HG03280 (cell line): ENCODE measurements at regions not wholly inside any gene's neighbourhood (a gene's known extent, or its start where the extent isn't known, plus 50 kb on each side); places are given as distances from the start of the nearest gene placed in this dataset.

ENCODE experiments used
- ATAC-seq: cut with Tn5 transposase; IDR thresholded peaks from one replicate; pipeline ENCODE4 v1.9.1; 2021; ENCODE audit warnings: mild to moderate bottlenecking, moderate library complexity; ENCODE audit not compliant: unreplicated experiment

GRCh38 chr2:19725392-19725791 is 176.4 kb downstream of the TTC32 start:
- ATAC-seq = no peak

DNA sequence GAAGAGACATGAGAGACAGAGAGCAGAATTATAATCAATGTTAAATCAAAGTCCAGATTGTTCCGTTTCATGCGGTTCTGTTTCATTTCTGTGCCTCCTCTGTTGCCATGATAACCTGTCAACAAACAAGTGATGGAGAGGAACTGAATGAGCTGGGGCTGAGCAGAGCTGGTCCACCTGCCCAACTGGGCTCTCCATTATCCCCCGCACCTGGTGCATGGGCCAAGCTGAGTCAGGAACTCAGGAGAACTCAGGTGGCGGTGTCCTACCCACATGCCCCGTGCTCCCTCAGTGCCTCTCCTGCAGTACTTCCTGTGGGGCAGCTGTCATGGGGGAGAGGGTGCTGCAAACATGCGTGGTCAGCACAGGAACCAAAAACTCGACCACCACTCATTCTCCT is 178.8 kb downstream of the TTC32 start:
- no peak for ATAC-seq

DNA sequence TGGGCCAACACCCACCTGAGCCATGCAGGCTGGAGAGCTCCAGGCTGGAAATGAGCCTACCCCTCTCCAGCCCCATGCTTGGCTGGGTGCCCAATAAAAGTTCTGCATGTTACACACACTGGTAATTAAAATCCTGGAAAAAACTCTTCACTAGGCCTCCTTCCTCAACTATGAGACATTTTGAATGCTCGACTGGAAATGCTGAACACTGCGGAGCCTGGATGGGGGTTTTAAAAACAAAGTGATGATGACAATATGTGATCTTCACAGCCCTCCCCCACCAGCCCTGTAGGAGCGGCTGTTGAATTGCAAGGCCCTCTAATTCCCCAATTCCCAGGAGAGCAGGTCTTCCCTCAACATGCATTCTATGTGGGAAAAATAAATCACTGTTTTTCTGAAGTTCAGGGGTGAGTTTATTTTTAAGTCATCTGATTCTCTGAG is 179.2 kb downstream of the TTC32 start:
- ATAC-seq = no peak

DNA sequence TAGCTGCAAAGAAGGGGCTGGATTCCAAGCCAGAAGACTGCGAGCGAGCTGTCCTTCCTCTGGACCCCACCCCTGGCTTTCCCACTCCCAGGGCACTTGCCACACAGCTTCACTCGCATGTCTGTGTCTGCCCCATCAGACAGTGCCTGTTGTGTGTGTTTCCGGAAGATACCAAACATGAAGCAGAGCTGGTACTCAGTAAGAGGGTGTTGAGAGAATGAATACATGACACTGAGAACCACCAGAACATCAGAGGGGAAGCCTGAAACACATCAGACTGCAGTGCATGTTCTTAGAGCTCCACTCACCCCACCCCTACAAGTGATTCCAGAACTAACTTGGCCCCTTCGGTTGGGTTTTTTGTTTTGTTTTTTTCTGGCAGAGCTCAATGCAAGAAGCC is 181.5 kb downstream of the TTC32 start:
- ATAC-seq = no peak

DNA sequence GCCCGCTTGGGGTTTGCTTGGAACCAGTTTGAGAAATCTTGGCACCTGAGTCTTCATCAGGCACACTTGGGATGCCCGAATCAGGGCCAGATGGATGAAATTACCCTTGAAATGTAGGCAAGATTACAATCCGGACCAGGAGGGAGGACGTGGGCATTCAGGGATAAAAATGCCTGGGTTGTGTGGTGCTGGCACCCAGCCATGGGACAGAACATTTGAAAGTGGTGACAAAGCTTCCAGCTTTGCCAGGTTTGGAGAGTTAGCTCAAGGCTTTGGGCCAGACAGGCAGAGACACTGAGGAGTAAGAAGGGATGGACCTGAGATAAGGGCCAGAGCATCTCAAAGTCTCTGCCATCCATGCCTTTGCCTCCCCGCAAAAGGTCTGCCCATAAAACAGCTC is 182.2 kb downstream of the TTC32 start:
- ATAC-seq = no peak

GRCh38 chr2:19717446-19717845 is 184.3 kb downstream of the TTC32 start:
- ATAC-seq = no peak

DNA sequence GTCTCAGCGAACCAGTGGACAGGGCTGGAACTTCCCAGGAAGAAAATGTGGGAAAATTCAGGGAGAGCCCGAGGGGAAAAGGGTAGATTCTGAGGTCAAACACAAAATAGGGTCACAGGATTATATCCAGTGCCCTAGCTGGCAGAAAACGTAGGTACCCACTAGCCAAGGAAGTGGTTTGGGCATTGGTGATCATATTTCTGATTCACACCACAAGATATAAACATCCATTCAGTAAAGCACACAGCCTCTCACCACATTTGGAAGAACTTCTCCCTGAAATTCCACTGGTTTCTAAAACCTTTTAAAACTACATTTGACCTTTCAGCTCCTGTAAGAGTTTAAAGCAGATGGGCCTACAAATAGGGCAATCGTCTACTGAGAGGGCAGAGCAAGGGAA is 186.9 kb downstream of the TTC32 start:
- no peak for ATAC-seq

- ATAC-seq = no peak
These were observed 188.9 kb downstream of the TTC32 start for GRCh38 chr2:19712850-19713249.

DNA sequence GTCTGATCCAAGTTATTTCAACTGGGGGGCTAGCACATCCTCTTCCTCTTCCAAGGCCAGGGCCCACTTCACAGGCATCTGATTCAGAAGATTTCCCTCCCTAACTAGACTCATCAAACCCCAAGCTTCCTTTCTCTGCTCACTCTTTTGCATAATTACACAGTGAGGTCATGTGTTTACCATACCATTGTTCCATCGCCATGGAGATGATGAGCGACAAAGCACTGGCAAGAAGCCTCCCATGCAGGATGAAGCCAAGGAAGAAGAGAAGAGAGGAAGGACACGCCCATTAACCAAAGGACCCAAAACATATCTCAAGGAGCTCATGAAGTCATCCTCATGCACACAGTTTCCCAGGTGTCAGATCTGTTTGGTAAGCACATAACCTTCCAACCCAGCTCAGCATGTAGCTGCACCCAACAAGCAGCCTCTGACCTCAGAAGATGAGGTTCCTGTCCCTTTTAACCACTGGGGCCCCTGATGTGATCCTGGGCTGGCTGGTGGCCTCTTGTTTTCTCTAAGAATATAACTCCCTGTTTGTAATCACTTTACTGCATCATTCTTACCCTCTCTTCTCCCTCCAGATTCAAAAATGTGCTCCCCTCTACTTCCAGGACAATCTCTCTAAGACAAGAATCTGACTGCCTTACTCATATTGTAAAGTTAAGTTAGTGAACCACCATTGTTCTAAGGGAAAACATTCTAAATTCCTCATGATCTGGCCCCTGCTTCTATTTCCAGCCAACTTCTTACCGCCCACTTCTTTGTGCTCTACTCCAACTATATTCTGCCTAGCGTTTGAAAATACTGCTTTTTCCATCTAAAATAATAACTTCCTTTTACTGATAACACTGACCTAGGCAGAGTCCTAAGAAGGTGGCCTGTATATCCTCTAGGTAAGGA is 190.1 kb downstream of the TTC32 start:
- ATAC-seq = no peak

DNA sequence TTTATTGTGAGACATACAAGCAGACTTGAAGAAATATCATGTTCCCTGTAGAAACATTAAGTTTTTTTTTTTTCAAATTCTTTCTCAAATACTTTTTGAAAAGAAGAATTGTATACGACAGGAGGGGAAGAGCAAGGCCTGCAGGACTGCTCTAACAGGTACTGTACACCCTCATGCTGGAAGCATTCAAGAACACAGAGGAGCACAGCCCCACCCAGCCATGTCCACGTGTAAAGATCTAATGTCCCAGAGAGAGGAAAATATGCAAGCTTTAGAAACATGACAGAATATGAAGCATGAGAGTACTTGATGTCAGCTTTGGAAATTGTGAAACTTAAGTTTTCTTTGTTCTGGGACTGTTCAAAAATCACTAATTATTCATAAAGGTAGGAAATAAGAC is 191.6 kb downstream of the TTC32 start:
- no peak for ATAC-seq

DNA sequence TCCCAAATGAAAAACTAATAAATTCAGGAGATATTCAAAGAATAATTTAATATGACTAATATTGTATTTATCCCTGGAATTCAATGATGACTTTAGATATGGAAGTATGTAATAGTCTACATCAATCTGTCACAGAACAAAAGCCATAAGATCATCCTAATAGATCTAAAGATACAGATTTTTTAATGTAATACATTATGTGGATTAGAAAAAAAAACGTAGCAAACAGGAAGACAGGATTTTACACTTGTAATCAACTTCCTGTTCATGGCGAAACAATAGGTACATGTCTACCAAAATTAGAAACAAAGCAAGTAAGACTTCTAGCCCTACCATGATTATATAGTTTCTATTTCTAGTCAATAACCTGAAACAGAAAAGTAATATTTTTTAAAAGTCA is 192.2 kb downstream of the TTC32 start:
- ATAC-seq = no peak

GRCh38 chr2:19708776-19709175 is 193.0 kb downstream of the TTC32 start:
- no peak for ATAC-seq

- no peak for ATAC-seq
These were observed 195.5 kb downstream of the TTC32 start for GRCh38 chr2:19706332-19706731.

GRCh38 chr2:19702267-19702666 is 199.5 kb downstream of the TTC32 start:
- ATAC-seq = no peak

DNA sequence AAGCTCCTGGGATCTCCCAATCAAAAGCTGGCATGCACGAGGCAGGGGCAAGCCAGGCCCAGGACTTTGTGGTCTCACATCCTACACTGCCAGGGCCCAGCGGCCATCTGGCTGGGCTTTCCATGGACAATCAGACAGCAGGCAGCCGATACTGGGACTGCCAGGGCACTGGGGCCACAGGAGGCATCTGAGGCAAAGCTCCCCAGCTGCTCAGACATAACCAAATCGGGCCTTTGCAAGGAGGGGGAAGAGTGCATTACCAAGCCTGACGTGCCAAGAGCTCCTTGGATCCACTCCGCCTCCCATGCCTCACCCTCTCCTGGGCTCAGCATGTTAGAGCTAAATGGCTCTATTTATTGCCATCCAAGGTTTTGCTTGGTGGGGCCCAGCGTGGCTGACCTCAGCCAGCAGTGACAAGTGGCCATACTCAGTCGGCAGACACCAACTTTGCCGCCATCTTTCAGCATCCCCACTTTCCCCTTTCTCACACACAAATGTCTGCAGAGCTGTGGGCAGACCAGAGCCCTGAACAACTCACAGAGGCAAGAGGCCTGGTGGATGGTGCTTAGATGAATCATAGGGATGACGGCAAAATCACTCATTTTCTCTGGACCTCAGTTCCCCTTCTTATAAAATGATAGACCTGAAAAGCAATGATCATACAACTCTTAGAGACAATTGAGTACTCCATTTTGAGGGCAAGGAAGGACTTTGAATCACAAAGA is 200.8 kb downstream of the TTC32 start:
- no peak for ATAC-seq

- no peak for ATAC-seq
These were observed 204.7 kb downstream of the TTC32 start for GRCh38 chr2:19697131-19697530.

DNA sequence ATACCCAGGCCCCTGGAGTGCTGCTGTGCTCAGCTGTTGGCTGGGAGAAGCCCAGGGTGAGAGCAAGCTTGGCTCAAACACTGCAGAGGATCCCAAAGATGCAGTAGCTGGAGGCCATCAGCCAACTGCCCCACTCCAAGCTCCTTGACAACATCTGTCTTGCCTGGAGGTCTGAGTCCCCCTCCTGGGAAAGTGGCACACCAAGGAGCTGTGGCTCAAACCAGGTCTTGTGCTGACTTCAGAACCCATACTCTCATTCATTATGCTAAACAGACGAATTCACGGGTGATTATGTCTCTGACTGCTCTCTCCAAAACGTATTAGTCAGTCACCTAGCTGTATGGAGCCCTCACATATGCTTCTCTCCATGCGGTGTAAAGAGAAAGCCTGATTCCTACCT is 206.1 kb downstream of the TTC32 start:
- ATAC-seq = no peak

DNA sequence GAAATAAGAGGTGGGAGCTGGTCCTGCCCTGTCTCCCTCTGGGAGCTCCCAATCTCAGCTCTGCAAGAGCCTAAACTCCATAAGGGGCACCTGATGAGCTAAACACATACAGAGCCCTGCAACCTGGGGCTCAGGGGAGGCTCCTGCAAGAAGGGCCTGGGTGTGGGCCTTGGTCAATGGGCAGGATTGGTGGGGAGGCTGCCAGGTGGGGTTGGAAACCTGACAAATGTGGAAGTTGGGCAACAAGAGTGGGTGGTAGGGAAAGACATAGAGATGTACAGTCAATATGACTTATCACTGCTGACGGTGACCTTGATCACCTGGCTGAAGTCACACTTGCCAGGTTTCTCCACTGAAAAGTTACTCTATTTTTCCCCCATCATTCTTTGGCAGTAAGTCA is 209.9 kb downstream of the TTC32 start:
- ATAC-seq = no peak

GRCh38 chr2:19690429-19690828 is 211.4 kb downstream of the TTC32 start:
- ATAC-seq = no peak

GRCh38 chr2:19689646-19690168 is 212.1 kb downstream of the TTC32 start:
- no peak for ATAC-seq

- no peak for ATAC-seq
These were observed 213.7 kb downstream of the TTC32 start for GRCh38 chr2:19688059-19688458.
